NCI-H1048 (cell line): ENCODE measurements at regions not wholly inside any gene's neighbourhood (a gene's known extent, or its start where the extent isn't known, plus 50 kb on each side); places are given as distances from the start of the nearest gene placed in this dataset.
"Not testable (repeated sequence)": the region's sequence is repeated elsewhere in the genome, so short reads cannot be mapped to it uniquely, and the experiment has no call there.

Source experiments
- DNase-seq: peaks from one replicate; lab custom pipeline; 2025; lab: John Stamatoyannopoulos, UW

DNA sequence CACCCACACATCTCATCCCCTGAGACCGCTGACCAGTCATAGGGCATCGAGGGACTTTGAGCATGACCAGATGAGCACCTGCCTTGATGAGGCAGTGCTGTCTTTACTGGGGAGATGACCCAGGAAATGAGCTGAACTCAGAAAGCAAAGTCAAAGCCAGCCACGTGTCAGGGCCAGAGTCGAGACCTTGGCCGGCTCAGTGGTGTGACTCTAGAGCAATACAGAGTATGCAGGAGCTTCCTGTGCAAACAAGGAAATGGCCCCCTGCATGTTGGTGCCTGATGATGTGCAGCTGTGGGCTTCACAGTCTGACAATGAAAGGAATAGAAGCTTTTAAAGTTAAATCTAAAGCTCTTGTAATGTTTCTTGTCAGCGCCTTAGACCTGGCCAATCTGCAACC is 332.9 kb downstream of the PCNX1 start:
- no peak for DNase-seq

GRCh38 chr14:71240866-71241520 is 333.7 kb downstream of the PCNX1 start:
- no peak for DNase-seq

DNA sequence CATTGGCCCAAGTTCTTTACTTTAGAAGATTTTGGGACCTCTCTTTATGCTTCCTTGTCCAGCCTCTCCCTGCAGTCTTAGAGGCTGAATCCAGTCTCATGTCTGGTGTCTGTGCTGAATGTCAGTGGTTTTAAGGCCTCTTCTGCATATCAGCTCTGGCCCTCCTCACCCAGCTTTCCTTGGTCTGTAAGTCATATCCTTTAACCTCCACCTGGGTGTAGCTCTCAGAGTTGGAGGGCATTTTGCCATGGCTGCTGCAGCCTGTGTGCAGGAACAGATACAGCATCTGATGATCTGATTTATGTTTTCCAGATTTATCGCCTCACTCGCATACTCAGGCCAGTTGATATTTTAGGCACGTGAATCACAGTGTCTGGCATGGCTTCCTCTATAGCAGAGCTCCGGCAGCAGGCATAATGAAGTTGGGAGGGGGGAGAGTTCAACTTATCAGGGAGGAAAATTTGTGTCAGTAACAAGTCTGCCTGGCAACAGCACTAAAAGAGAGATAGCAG is 335.0 kb downstream of the PCNX1 start:
- DNase-seq, result no peak

DNA sequence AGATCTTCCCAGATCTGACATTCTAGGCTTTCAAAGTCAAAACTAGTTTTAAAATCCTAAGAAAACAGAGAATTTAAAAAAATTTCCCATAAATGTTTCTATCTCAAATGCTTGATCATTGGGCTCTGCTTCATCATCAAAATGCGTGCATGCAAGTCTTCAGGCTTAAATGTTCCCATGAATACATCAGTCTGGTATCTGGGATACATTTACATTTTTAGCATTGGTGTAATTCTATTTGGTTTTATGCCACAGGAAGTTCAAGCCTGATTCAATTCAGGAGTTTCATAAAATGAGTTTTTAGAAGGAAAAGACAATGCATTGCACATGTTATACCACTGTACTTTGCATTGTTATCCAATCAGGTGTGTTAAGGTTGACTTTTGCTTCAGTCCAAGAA is 336.4 kb downstream of the PCNX1 start:
- DNase-seq, result no peak

DNA sequence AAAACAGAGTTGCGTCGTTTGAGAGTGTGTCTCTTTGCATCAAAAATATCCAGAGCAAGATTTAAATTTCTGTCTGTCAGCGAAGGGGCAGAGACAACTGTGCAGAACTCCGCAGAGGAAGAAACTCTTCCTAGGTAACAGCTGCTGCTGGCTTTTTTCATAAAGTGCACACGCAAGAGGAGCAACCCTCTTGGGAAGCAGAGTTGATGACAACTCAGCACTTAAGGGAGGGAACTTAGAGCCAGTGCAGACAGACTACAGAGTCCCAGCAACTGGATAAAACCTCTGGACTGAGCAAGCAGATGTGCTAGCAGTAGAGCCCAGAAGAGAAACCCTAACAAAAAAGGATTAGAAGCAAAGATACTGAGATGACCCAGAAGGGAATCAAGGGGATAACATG is 337.1 kb downstream of the PCNX1 start:
- DNase-seq, result no peak

- no peak for DNase-seq
Observed at GRCh38 chr14:71245659-71246361, 338.6 kb downstream of the PCNX1 start.

DNA sequence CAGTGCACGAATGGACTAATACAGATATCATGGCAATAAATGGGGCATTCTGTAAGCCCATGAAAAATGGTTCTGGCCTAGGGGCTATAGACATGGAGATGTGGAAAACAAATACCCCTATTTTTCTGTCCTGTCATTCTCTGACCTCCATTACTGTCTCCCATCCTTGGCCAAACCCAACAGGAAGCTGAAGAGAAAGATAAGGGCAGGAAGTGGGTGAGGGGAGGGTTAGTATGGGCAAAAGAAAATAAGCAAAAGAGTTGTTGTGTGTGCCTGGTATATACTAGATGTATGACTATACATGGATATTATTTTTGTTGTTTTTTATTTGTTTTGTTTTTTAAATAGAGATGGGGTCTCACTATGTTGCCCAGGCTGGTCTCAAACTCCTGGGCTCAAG is 339.3 kb downstream of the PCNX1 start:
- DNase-seq, result no peak

DNA sequence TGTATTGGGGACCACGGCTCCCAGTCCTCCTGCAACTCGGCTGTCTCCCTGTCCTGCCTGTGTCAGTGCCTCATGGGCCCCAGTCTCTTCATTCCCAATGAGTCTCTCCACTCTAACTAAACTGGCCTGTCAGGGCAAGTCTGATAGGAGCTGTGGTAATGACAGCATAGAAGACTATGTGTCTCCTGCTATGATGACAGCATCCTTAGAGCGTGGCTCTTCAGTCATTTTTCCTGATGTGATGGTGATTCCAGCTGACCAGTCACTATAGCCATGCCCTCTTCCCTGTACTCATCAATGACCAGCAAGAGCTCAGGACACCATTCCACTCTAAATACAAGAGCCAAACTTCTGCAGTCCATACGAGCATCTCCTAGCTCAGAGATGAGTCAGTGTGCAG is 339.8 kb downstream of the PCNX1 start:
- DNase-seq, result no peak

DNA sequence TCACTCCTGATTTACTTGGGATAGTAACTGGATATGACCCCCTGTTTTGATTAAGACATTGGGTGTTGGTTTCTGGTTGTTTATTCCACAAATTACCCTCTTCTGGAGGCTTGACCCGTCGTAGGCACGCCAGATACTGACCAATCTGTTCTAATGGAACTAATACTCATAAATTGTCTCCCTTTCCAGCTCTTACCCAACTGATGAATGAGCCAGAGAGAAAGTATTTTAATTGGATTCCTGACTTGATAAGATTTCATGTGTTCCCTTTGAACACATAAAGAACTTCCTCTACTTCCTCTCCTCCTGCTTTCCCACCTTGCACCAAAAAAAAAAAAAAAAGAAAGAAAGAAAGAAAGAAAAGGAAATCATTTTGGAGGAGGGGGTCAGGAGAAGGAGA is 340.9 kb downstream of the PCNX1 start:
- DNase-seq, result no peak

DNA sequence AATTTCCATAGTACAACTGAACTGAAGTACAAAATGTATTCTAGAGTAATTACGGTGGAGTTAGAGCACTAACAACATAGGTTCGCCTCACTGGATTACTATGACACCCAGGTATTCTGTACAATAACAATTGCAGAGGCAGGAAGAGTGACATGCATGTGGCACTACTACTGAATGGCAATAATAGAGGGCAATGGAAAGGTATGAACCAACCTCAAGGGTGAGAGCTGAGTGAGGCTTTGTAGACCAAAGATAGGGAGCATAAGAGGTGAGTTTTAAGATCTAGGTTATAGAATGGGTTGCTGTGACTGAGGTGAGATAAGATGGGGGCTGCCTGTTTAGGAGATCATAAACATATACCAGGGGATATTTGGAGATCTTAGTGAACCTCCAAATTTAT is 343.1 kb downstream of the PCNX1 start:
- DNase-seq, result no peak

DNA sequence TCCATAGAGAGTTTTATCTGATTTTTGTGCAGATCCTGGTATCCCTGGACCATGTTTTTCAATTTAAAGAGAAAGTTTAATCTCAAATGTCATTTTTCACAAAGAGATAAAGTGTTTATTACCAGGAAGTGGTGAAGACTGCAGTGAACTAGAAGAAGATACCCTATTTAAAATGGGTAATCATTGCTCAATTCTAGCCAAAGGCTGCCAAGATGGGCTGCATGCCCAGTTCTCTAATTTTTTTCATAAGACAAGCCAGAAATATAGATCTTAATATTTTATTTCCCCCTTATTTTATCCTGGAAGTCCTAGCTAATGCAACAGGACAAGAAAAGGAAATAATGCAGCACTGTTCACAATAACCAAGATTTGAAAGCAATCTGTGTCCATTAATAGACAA is 343.5 kb downstream of the PCNX1 start:
- no peak for DNase-seq

DNA sequence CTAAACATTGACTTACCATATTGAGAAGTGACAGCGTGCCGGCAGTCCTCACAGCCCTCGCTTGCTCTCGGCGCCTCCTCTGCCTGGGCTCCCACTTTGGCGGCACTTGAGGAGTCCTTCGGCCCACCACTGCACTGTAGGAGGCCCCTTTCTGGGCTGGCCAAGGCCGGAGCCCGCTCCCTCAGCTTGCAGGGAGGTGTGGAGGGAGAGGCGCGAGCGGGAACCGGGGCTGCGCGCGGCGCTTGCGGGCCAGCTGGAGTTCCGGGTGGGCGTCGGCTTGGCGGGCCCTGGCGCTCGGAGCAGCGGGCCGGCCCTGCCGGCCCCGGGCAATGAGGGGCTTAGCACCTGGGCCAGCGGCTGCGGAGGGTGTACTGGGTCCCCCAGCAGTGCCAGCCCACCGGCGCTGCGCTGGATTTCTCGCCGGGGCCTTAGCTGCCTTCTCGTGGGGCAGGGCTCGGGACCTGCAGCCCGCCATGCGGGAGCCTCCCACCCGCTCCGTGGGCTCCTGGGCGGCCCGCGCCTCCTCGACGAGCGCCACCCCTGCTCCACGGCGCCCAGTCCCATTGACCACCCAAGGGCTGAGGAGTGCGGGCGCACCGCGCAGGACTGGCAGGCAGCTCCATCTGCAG is 346.9 kb downstream of the PCNX1 start:
- DNase-seq, result not testable (repeated sequence)

DNA sequence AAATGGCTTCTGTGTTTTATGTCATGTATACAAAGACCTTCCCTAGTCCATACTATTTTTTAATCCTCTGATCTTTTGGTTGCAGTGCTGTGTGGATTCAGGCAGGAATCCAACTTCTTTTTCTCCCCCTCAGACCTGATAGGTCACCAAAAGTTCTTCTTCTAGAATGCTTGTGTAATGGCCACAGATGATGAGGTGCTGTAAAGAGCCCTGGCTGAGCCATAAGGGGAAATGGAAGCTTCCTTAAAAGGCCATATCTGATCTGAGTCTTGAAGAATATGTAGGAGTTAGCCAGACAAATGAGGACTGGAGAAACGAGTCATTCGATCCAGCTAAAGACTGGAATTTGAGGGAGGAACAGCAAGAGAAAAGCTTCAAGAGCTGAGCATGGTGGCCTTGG is 353.9 kb downstream of the PCNX1 start:
- no peak for DNase-seq

DNA sequence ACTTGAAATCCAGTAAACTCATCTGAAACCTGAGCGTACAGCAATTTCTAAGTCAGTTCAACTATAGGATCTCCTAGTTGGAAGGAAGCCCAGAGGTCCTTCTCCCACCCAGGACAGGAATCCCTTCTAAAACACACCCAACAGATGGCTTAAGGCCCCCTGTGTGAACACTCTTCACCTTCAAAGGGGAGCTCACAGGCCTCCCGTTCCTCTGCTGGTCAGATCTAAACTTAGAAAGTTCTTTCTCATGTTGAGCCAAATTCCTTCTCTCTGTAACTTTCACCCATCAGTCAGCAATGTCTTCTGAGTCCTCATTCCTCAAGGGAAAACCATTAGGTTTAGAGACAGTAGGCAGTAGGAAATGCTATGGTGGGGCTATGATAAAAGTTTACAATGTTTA is 355.2 kb downstream of the PCNX1 start:
- no peak for DNase-seq

DNA sequence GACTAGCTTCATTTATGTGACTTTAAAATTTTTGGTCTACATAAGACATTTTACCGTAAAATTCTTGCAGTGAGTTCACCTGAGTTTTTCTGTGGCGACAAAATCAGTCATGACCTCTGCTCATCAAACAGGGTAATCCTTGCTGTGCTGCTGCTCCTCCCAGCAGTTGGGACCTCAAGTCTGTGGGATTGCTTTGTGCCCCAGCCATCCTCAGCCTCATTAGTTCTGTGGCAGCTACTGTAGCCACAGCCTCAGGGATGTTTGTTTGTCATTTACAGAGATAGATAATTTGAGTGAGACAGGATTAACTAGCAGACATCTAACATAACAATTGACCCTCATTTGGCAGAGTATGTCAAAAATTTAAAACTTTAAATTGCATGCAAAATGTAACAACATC is 357.0 kb downstream of the PCNX1 start:
- no peak for DNase-seq

- no peak for DNase-seq
Observed at GRCh38 chr14:71267007-71267513, 359.8 kb downstream of the PCNX1 start.

DNA sequence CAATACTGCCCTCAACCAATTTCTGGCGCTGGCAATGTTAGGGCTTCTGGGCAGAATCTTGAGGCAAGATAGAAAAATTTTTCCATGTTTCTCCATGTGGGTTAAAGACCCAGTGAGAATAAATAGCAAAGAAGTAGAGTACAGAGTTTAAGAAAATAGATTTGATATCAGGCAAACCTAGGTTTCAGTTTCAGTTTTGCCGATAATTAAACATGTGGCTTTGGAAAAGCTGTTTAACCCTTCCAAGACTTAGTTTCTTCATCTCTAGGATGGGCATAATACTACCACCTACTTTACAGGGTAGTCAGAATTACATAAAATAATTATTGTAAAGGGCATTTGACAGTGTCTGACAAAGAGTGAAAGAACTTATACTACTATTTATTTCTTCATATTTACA is 360.4 kb downstream of the PCNX1 start:
- no peak for DNase-seq

DNA sequence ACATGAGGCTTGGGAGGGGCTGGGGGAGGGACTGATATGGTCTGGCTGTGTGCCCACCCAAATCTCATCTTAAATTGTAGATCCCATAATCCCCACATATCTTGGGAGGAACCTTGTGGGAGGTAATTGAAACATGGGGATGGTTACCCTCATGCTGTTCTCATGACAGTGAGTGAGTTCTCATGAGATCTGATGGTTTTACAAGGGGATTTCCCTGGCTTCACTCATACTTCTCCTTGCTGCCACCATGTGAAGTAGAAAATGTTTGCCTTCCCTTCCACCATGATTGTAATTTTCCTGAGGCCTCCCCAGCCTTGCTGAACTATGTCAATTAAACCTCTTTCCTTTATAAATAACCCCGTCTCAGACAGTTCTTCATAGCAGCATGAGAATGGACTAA is 362.9 kb downstream of the PCNX1 start:
- no peak for DNase-seq

DNA sequence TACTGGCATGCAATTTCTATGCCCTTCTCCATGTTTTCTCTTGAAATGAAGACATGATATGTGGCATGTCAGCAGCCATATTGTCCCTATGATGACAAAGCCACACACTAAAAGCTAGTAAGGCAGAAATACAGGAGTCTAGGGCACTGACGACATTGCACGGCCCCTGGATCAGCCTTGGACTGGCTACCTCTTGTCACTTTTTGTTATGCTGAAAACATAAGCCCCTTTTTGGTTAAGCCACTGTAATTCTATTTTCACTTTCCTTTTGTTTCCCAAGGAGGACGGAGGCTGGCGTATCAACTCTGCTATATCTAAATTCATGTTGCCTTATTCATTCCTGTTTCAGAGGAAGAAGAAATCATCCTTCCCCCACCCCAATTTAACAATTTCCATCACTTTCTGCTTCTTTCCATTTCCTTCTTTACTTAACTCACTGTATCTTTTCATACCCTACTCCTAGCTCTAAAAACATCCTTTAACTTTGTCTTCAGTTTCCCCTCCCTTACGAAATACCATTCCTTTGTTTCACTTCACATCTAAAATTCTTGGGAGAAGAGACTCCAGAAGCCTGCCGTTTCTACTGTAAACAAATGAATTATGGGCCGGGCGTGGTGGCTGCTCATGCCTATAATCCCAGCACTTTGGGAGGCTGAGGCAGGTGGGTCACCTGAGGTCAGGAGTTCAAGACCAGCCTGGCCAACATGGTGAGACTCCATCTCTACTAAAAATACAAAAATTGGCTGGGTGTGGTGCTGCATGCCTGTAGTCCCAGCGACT is 364.1 kb downstream of the PCNX1 start:
- no peak for DNase-seq

- no peak for DNase-seq
Observed at GRCh38 chr14:71273366-71273765, 366.1 kb downstream of the PCNX1 start.

DNA sequence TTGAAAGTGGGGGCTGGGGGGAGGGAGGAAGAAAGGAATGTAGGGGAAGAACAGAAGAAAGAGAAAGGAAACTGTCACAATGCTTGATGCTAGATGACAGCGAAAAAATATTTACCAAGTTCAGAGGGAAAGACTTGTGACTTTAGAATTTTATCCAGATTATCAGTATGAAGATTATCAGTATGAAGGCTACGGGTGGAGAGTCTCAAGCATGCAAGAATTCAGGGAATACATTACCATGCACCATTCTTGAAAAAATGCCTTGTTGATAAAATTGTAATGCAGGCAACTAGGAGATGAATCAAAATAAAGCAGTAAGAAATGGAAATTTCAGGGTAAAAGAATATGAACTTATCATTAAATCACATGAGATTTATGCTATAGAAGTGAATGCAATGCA is 376.8 kb downstream of the PCNX1 start:
- DNase-seq, result no peak

DNA sequence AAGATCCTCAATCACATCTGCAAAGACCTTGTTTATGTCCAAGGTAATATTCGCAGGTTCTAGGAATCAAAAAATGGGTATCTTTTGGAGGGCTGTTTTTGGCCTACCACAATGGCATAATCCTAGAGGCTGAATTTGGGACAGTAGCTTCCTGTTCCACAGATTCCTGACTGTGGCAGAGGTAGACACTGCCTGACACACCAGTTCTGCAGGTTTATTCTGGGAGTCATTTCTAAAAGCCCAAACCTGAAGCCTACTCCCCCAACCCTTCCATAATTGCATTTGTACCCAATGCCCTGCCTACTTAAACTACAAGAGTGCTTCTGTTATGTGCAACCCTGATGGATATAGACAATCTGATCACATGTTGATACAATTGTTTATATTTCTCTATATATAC is 378.9 kb downstream of the PCNX1 start:
- no peak for DNase-seq
